ENCODE measurements at regions not wholly inside any gene's neighbourhood (a gene's known extent, or its start where the extent isn't known, plus 50 kb on each side); places are given as distances from the start of the nearest gene placed in this dataset.
A peak's percentile ranks its signal among the peaks of the same experiment; 100 is the strongest.
"Not testable (repeated sequence)": the region's sequence is repeated elsewhere in the genome, so short reads cannot be mapped to it uniquely, and the experiment has no call there.

- DNase-seq (ENCODE audit: low read depth in 2 of 2) = no peak
Observed at GRCh38 chr2:215667585-215668377, 231.9 kb upstream of the FN1 start.

GRCh38 chr2:215664847-215665525 is 229.1 kb upstream of the FN1 start:
- peak; percentile 14 to 94 for DNase-seq (ENCODE audit: low read depth in 2 of 2)

- DNase-seq (ENCODE audit: low read depth in 2 of 2) = no peak
Observed at GRCh38 chr2:215662715-215663114, 226.8 kb upstream of the FN1 start.

GRCh38 chr2:215660687-215661086 is 224.8 kb upstream of the FN1 start:
- peak in 1 of 2 donors; percentile 10 for DNase-seq (ENCODE audit: low read depth in 2 of 2)

- no peak for DNase-seq (ENCODE audit: low read depth in 2 of 2)
Observed at GRCh38 chr2:215659650-215660049, 223.8 kb upstream of the FN1 start.

- no peak for DNase-seq (ENCODE audit: low read depth in 2 of 2)
Observed at GRCh38 chr2:215658635-215659305, 222.9 kb upstream of the FN1 start.

- peak in 1 of 2 donors; percentile 93 for DNase-seq (ENCODE audit: low read depth in 2 of 2)
Observed at GRCh38 chr2:215657844-215658243, 222.0 kb upstream of the FN1 start.

- peak in 1 of 2 donors; percentile 1 for DNase-seq (ENCODE audit: low read depth in 2 of 2)
Observed at GRCh38 chr2:215654148-215654819, 218.4 kb upstream of the FN1 start.

GRCh38 chr2:215653344-215654030 is 217.6 kb upstream of the FN1 start:
- DNase-seq (ENCODE audit: low read depth in 2 of 2) = no peak

GRCh38 chr2:215652388-215652787 is 216.5 kb upstream of the FN1 start:
- no peak for DNase-seq (ENCODE audit: low read depth in 2 of 2)

- DNase-seq (ENCODE audit: low read depth in 2 of 2) = no peak
Observed at GRCh38 chr2:215651412-215651811, 215.5 kb upstream of the FN1 start.

- DNase-seq (ENCODE audit: low read depth in 2 of 2) = no peak
Observed at GRCh38 chr2:215644233-215644897, 208.5 kb upstream of the FN1 start.

- DNase-seq (ENCODE audit: low read depth in 2 of 2) = no peak
Observed at GRCh38 chr2:215638687-215639086, 202.8 kb upstream of the FN1 start.

GRCh38 chr2:215637651-215638050 is 201.8 kb upstream of the FN1 start:
- DNase-seq (ENCODE audit: low read depth in 2 of 2) = no peak

GRCh38 chr2:215636816-215637215 is 200.9 kb upstream of the FN1 start:
- DNase-seq (ENCODE audit: low read depth in 2 of 2) = no peak

- peak; percentile 40 to 48 for DNase-seq (ENCODE audit: low read depth in 2 of 2)
Observed at GRCh38 chr2:215635788-215636139, 199.9 kb upstream of the FN1 start.

GRCh38 chr2:215635071-215635787 is 199.4 kb upstream of the FN1 start:
- DNase-seq (ENCODE audit: low read depth in 2 of 2) = no peak

- no peak for DNase-seq (ENCODE audit: low read depth in 2 of 2)
Observed at GRCh38 chr2:215633360-215633759, 197.5 kb upstream of the FN1 start.

GRCh38 chr2:215631696-215632095 is 195.8 kb upstream of the FN1 start:
- DNase-seq (ENCODE audit: low read depth in 2 of 2) = no peak

- DNase-seq (ENCODE audit: low read depth in 2 of 2) = not testable (repeated sequence)
Observed at GRCh38 chr2:215630796-215631195, 194.9 kb upstream of the FN1 start.
